Activated naive CD4-positive, alpha-beta T cell treated with anti-CD3 and anti-CD28 coated beads, Interleukin-2, amount 10 ng/mL, durations not matched to agents 7 days and 5 days (primary cell): ENCODE measurements at regions not wholly inside any gene's neighbourhood (a gene's known extent, or its start where the extent isn't known, plus 50 kb on each side); places are given as distances from the start of the nearest gene placed in this dataset.

Experiments used
- CTCF ChIA-PET: fragments of 350-600 bp; sonication (Branson Sonifier 250); formaldehyde crosslinking; loops from one replicate; lab custom pipeline; 2021; ENCODE audit warnings: antibody characterized with exemption; lab: Charles Lee
- DNase-seq: peaks from one replicate; pipeline ENCODE4 v3.0.0-alpha.2; 2020
- H3K27ac Mint-ChIP-seq: one replicate; pipeline ENCODE4 v1.8.0; 2021; ENCODE audit warnings: mild to moderate bottlenecking, moderate library complexity, mixed read lengths
- H3K27me3 Mint-ChIP-seq: one replicate; pipeline ENCODE4 v1.8.0; 2021; ENCODE audit warnings: mild to moderate bottlenecking, mixed read lengths
- H3K36me3 Mint-ChIP-seq: one replicate; pipeline ENCODE4 v1.8.0; 2021; ENCODE audit warnings: mixed read lengths
- H3K4me1 Mint-ChIP-seq: one replicate; pipeline ENCODE4 v1.8.0; 2021; ENCODE audit warnings: mixed read lengths
- H3K4me3 Mint-ChIP-seq: one replicate; pipeline ENCODE4 v1.8.0; 2021; ENCODE audit warnings: mild to moderate bottlenecking, moderate library complexity, mixed read lengths
- H3K9me3 Mint-ChIP-seq: one replicate; pipeline ENCODE4 v1.8.0; 2021; ENCODE audit warnings: mixed read lengths

- H3K36me3 Mint-ChIP-seq, result no peaks in the 10 kb centered on the region
- H3K27me3 Mint-ChIP-seq, result no peaks in the 10 kb centered on the region
- peaks cover 4% of the 10 kb centered on the region for H3K9me3 Mint-ChIP-seq
- no peak for DNase-seq
- H3K4me3 Mint-ChIP-seq, result no peak overlapping the region
- H3K4me1 Mint-ChIP-seq, result no peaks in the 10 kb centered on the region
- CTCF ChIA-PET, result no interaction called here
- no peak overlapping the region for H3K27ac Mint-ChIP-seq
Measured at GRCh38 chr6:48199499-48199898, 88.5 kb upstream of the PTCHD4 start.

- peaks cover 4% of the 10 kb centered on the region for H3K9me3 Mint-ChIP-seq
- H3K4me3 Mint-ChIP-seq, result no peak overlapping the region
- no peak overlapping the region for H3K27ac Mint-ChIP-seq
- no peaks in the 10 kb centered on the region for H3K27me3 Mint-ChIP-seq
- CTCF ChIA-PET, result no interaction called here
- no peaks in the 10 kb centered on the region for H3K36me3 Mint-ChIP-seq
- DNase-seq, result no peak
- no peaks in the 10 kb centered on the region for H3K4me1 Mint-ChIP-seq
Measured at GRCh38 chr6:48197941-48198340, 86.9 kb upstream of the PTCHD4 start.

- no peak for DNase-seq
- CTCF ChIA-PET, result no interaction called here
- Mint-ChIP-seq H3K27ac (no peak overlapping the region), H3K9me3 (no peaks in the 10 kb centered on the region), H3K4me3 (no peak overlapping the region), H3K4me1 (no peaks in the 10 kb centered on the region), H3K27me3 (no peaks in the 10 kb centered on the region), H3K36me3 (no peaks in the 10 kb centered on the region)
Measured at GRCh38 chr6:48194596-48195295, 83.7 kb upstream of the PTCHD4 start.

GRCh38 chr6:48188158-48188557 lies 77.2 kb upstream of the PTCHD4 start:
- Mint-ChIP-seq H3K36me3 (no peaks in the 10 kb centered on the region), H3K27ac (no peak overlapping the region), H3K4me1 (no peaks in the 10 kb centered on the region), H3K9me3 (no peaks in the 10 kb centered on the region), H3K4me3 (no peak overlapping the region), H3K27me3 (no peaks in the 10 kb centered on the region)
- CTCF ChIA-PET, result no interaction called here
- DNase-seq, result no peak

GRCh38 chr6:48186746-48187145 lies 75.7 kb upstream of the PTCHD4 start:
- CTCF ChIA-PET, result interaction anchor here (0.6 kb wide), 1 partner anchor 504 kb away, joined by 3 read pairs; no protein-coding TSS in a partner anchor
- Mint-ChIP-seq H3K36me3 (no peaks in the 10 kb centered on the region), H3K9me3 (no peaks in the 10 kb centered on the region), H3K4me3 (no peak overlapping the region), H3K4me1 (no peaks in the 10 kb centered on the region), H3K27me3 (no peaks in the 10 kb centered on the region), H3K27ac (no peak overlapping the region)
- DNase-seq, result no peak

- H3K4me3 Mint-ChIP-seq, result no peak overlapping the region
- CTCF ChIA-PET, result no interaction called here
Measured at GRCh38 chr6:48184648-48185047, 73.7 kb upstream of the PTCHD4 start.

GRCh38 chr6:48183811-48184605 lies 73.0 kb upstream of the PTCHD4 start:
- H3K9me3 Mint-ChIP-seq, result no peaks in the 10 kb centered on the region
- H3K4me1 Mint-ChIP-seq, result no peaks in the 10 kb centered on the region
- H3K4me3 Mint-ChIP-seq, result no peak overlapping the region
- no peak for DNase-seq
- H3K27ac Mint-ChIP-seq, result no peak overlapping the region
- CTCF ChIA-PET, result no interaction called here
- no peaks in the 10 kb centered on the region for H3K27me3 Mint-ChIP-seq
- H3K36me3 Mint-ChIP-seq, result no peaks in the 10 kb centered on the region

More at GRCh38 chr6:48184648-48185047, 73.7 kb upstream of the PTCHD4 start:
- no peaks in the 10 kb centered on the region for H3K36me3 Mint-ChIP-seq
- H3K27ac Mint-ChIP-seq, result no peak overlapping the region
- no peak for DNase-seq
- H3K9me3 Mint-ChIP-seq, result no peaks in the 10 kb centered on the region
- no peaks in the 10 kb centered on the region for H3K27me3 Mint-ChIP-seq
- H3K4me1 Mint-ChIP-seq, result no peaks in the 10 kb centered on the region

- H3K27ac Mint-ChIP-seq, result no peak overlapping the region
- CTCF ChIA-PET, result no interaction called here
Measured at GRCh38 chr6:48183178-48183577, 72.2 kb upstream of the PTCHD4 start.

GRCh38 chr6:48178700-48179099 lies 67.7 kb upstream of the PTCHD4 start:
- no peak for DNase-seq
- CTCF ChIA-PET, result no interaction called here
- no peak overlapping the region for H3K27ac Mint-ChIP-seq
- no peaks in the 10 kb centered on the region for H3K9me3 Mint-ChIP-seq
- no peaks in the 10 kb centered on the region for H3K36me3 Mint-ChIP-seq
- H3K4me1 Mint-ChIP-seq, result no peaks in the 10 kb centered on the region
- no peak overlapping the region for H3K4me3 Mint-ChIP-seq
- no peaks in the 10 kb centered on the region for H3K27me3 Mint-ChIP-seq

More at GRCh38 chr6:48183178-48183577, 72.2 kb upstream of the PTCHD4 start:
- Mint-ChIP-seq H3K4me1 (no peaks in the 10 kb centered on the region), H3K9me3 (no peaks in the 10 kb centered on the region), H3K27me3 (no peaks in the 10 kb centered on the region), H3K36me3 (no peaks in the 10 kb centered on the region), H3K4me3 (no peak overlapping the region)
- DNase-seq, result no peak

- CTCF ChIA-PET, result no interaction called here
- no peak for DNase-seq
- Mint-ChIP-seq H3K9me3 (no peaks in the 10 kb centered on the region), H3K4me1 (no peaks in the 10 kb centered on the region), H3K36me3 (no peaks in the 10 kb centered on the region), H3K4me3 (no peak overlapping the region), H3K27me3 (no peaks in the 10 kb centered on the region), H3K27ac (no peak overlapping the region)
Measured at GRCh38 chr6:48177786-48178185, 66.8 kb upstream of the PTCHD4 start.

GRCh38 chr6:48176645-48177308 lies 65.8 kb upstream of the PTCHD4 start:
- Mint-ChIP-seq H3K4me1 (no peaks in the 10 kb centered on the region), H3K4me3 (no peak overlapping the region), H3K27ac (no peak overlapping the region), H3K9me3 (no peaks in the 10 kb centered on the region), H3K36me3 (no peaks in the 10 kb centered on the region), H3K27me3 (no peaks in the 10 kb centered on the region)
- CTCF ChIA-PET, result no interaction called here
- DNase-seq, result no peak

- H3K27me3 Mint-ChIP-seq, result no peaks in the 10 kb centered on the region
- CTCF ChIA-PET, result no interaction called here
- no peaks in the 10 kb centered on the region for H3K36me3 Mint-ChIP-seq
- no peaks in the 10 kb centered on the region for H3K9me3 Mint-ChIP-seq
- H3K4me1 Mint-ChIP-seq, result no peaks in the 10 kb centered on the region
- DNase-seq, result no peak
- no peak overlapping the region for H3K4me3 Mint-ChIP-seq
- no peak overlapping the region for H3K27ac Mint-ChIP-seq
Measured at GRCh38 chr6:48169635-48170034, 58.6 kb upstream of the PTCHD4 start.
